ENCODE measurements at regions not wholly inside any gene's neighbourhood (a gene's known extent, or its start where the extent isn't known, plus 50 kb on each side); places are given as distances from the start of the nearest gene placed in this dataset.
A peak's percentile ranks its signal among the peaks of the same experiment; 100 is the strongest.

DNA sequence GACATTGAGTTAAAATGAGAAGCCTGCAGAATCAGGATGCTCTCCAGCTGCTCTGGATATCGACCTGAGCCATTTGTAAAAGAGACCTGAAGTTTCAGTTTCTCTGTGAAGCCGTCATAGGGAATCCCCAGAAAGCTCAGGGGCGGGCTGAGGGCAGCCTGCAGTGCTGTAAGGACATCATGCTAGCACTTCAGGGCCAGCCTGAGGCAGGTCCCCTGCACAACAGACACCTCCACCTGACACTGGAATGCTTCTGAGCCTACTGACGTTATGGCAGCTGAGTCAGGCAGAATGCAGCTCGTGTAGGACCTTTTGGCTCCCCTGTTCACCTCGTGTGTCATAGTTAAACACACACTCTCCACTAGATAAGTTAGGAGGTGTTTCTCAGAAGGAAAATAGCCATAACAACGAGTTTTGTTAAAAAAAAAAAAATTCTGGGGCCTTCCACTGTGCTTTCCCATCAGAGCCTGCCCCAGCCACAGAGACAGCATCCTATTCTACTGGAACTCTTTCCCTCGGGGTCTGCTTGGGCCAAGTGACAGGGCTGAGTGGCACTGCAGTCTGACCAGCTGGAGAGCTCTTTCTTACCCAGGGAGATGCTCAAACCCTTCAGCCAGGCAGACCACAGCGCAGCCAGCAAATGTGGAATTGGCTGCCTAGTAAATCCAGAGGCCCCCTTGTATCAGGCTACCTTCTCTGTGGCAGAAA is 354.9 kb downstream of the DIRAS2 start:
- DNase-seq = no peak

- DNase-seq = no peak
Measured at GRCh38 chr9:90288275-90288639, 354.4 kb downstream of the DIRAS2 start.

- no peak for DNase-seq
Measured at GRCh38 chr9:90290716-90291485, 351.7 kb downstream of the DIRAS2 start.

GRCh38 chr9:90296539-90296938 is 346.1 kb downstream of the DIRAS2 start:
- DNase-seq = peak; percentile 42

DNA sequence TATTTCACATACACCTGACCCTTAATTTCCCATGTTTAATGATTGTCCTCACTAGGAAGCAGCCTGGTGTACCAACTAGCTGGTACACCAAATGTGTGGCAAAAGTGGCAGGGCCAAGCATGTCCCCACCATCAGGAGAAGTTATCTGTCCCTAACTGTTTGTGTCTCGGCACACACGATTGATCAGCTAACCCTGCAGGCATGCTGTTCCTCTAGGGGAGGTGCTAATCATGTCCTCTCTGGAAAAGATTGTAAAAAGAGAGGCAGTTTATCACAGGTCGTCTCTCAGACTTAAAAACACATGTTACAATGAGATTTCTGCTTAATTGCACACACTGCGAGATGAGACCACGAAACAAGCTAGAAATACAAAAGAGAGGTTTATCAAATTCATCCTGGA is 342.7 kb downstream of the DIRAS2 start:
- no peak for DNase-seq

- DNase-seq = no peak
Measured at GRCh38 chr9:90300611-90301276, 341.9 kb downstream of the DIRAS2 start.

GRCh38 chr9:90301277-90301653 is 341.4 kb downstream of the DIRAS2 start:
- no peak for DNase-seq

- DNase-seq = no peak
Measured at GRCh38 chr9:90303655-90304054, 339.0 kb downstream of the DIRAS2 start.

- no peak for DNase-seq
Measured at GRCh38 chr9:90306158-90306557, 336.5 kb downstream of the DIRAS2 start.

- DNase-seq = no peak
Measured at GRCh38 chr9:90307167-90307833, 335.3 kb downstream of the DIRAS2 start.

- DNase-seq = no peak
Measured at GRCh38 chr9:90307891-90308290, 334.7 kb downstream of the DIRAS2 start.

DNA sequence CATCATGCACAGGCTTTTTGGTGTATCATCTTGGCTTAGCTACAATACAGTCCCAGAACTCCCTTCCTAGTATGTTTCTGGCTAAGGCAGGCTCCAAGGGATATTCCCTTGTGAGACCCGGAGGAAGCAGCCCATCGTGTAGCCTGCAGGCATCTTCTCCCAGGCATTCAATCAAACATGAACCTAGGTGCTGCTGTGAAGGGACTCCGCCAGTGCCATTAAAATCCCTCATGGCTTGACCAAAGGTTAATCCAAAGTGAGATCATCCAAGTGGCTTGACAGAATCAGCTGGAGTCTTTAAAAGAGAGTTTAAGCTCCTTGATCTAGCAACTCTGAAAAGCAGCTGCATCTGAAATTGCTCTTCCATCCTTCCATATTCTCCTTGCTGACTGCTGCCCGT is 333.9 kb downstream of the DIRAS2 start:
- no peak for DNase-seq

DNA sequence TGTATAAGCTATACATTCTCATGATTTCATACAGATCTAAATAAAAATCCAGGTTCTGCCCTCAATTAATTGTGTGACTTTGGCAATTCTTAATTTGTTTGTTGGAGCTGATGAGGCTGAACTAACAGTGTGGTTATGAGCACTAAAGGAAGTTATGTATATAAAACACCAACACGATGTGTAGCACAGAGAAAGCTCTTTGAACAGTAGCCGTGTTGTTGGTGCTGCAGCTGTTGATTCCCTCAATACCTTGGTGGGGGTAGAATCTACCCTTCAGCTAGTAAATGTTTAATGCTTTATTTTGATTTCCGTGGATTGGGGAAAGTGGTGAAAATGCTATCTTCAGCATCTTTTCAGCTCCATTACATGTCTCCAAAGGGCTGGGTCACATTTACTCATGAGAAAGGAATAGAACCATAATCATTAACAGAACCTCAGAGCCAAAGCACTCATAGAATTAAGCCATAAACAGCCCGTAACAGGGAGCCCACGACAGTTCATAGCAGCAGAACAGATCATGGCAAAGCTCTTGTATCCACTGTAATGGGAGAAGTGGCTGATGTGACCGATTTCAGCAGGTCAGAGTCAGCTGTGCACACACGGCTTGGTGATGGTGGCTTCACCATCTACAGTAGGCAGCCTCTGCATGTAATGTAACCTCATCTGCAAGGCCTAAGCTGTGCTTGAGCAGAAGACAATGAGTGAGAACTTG is 332.7 kb downstream of the DIRAS2 start:
- no peak for DNase-seq

DNA sequence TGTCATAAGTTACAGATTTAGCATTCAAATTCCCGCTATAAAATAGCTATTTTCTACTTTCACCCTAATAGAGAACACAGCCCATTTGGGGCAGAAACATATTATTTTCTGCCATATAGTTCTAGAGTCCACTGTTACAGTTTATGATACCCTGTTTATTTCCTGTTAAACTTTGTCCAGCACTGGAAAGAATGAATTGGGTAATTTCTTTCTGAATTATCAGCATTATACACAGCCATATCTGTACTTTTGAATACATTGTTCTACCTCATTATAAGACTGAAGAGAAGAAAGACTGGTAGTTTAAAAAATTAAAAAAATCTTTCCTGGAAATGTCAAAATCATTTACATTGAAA is 332.1 kb downstream of the DIRAS2 start:
- no peak for DNase-seq

- no peak for DNase-seq
Measured at GRCh38 chr9:90311811-90312210, 330.8 kb downstream of the DIRAS2 start.

DNA sequence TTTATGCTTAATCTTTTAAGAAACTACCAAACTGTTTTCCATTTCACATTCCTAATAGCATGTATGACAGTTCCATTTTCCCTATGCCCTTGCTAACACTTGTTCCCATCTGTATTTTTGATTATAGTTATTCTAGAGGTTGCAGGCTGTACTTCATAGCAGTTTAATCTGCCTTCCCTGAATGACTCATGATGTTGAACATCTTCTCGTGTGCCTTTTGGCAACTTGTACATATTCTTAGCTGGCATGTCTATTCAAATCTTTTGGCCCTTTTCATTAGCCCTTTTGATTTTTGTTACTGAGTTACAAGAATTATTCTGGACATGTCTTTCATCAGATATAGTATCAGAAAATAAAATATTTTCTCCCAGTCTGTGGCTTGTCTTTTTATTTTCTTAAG is 320.3 kb downstream of the DIRAS2 start:
- no peak for DNase-seq

DNA sequence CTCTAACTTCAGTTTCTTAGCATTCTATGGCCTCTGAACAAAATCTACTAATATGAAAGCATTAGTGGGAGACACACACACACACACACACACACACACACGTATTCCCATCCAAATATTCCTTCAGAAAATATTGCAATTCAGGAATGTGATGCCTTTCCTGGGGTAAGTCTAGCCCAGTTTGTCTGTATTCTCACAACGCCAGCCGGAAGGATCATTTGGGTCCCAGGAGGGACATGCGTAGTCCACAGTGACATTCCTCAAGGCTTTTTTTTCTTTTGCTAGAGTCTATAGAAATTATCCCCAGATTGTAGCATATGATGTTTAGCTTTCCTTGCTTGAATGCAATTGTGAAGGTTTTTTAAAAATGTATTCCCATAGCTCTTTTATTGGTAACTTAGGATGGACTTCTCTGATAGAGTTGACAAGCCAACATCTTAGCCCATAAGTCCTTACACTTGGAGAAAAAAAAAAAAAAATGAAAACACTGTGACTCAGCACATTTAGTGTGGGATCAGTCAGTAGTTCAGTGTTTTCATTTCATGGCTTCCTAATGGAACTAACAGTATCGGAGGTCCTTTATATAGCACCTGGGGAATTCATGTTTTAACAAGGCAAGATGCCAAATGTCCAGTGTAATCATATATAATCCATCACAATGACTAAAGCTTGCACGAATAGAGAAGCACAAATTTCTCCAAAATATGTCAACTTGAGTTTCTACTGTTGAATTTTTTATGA is 316.5 kb downstream of the DIRAS2 start:
- DNase-seq = no peak

DNA sequence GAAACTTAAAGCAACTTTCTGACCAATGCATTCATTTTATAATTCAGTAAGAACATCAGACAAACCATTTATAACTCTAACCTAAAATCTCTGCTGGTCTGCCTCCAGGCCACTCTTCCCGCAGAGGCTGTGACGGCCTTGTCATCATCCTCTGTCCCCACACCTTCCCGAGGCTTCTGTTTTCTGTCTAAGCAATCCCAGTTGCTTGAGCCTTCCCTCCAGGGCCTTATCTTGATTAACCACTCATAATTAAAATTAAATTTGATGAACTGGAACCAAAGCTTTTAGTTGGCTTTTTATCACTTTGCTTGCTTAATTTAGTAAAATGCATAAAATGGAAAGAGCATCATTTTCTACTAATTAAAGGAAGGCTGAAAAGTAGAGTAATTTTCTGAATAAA is 312.4 kb downstream of the DIRAS2 start:
- DNase-seq = no peak

- no peak for DNase-seq
Measured at GRCh38 chr9:90331826-90332575, 310.6 kb downstream of the DIRAS2 start.

GRCh38 chr9:90333226-90333625 is 309.4 kb downstream of the DIRAS2 start:
- DNase-seq = no peak

DNA sequence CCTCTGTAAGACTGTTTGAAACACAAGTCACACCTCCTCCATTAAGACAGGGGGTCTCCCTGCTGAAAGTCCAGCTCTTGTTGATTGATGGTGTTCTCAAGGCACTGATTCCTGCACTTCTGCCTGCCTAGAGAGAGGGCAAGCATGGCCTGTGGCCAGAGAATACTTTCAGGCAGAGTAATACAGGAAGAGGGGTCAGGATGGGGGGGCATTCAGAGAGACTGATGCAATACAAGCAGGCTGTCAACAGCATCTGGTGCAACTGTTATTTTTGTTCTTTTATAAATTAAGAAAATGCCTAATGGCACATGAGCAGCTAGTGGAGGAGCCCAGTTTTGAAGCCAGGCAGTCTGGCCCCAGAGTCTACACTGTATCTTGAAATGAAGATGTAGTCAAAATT is 302.2 kb downstream of the DIRAS2 start:
- DNase-seq = peak; percentile 28

GRCh38 chr9:90342607-90343006 is 300.0 kb downstream of the DIRAS2 start:
- no peak for DNase-seq
